ENCODE measurements at regions not wholly inside any gene's neighbourhood (a gene's known extent, or its start where the extent isn't known, plus 50 kb on each side); places are given as distances from the start of the nearest gene placed in this dataset.

- H3K27ac Mint-ChIP-seq = no peak overlapping the region
- DNase-seq (ENCODE audit: extremely low spot score, unreplicated experiment) = no peak
- peaks cover 7% of the 10 kb centered on the region for H3K27me3 Mint-ChIP-seq
- H3K9me3 Mint-ChIP-seq = no peaks in the 10 kb centered on the region
- H3K4me3 Mint-ChIP-seq = no peak overlapping the region
- TF ChIP-seq CTCF (conservative IDR thresholded peaks at IDR 0.05) = no peak
- H3K36me3 Mint-ChIP-seq = no peaks in the 10 kb centered on the region
- H3K4me1 Mint-ChIP-seq (ENCODE audit: unreplicated experiment) = no peaks in the 10 kb centered on the region
Observed at GRCh38 chr13:26878438-26878837, 117.9 kb upstream of the GPR12 start.

- Mint-ChIP-seq H3K4me3 (no peak overlapping the region), H3K9me3 (no peaks in the 10 kb centered on the region), H3K27ac (no peak overlapping the region), H3K27me3 (peaks cover 19% of the 10 kb centered on the region), H3K4me1 (ENCODE audit: unreplicated experiment) (no peaks in the 10 kb centered on the region), H3K36me3 (no peaks in the 10 kb centered on the region)
- TF ChIP-seq CTCF (conservative IDR thresholded peaks at IDR 0.05) = no peak
- DNase-seq (ENCODE audit: extremely low spot score, unreplicated experiment) = no peak
Observed at GRCh38 chr13:26873386-26873698, 112.8 kb upstream of the GPR12 start.

GRCh38 chr13:26872525-26873385 is 112.2 kb upstream of the GPR12 start:
- no peak for DNase-seq (ENCODE audit: extremely low spot score, unreplicated experiment)
- Mint-ChIP-seq H3K9me3 (no peaks in the 10 kb centered on the region), H3K27me3 (peaks cover 13% of the 10 kb centered on the region), H3K36me3 (no peaks in the 10 kb centered on the region), H3K27ac (no peak overlapping the region), H3K4me1 (ENCODE audit: unreplicated experiment) (no peaks in the 10 kb centered on the region), H3K4me3 (no peak overlapping the region)
- TF ChIP-seq CTCF (conservative IDR thresholded peaks at IDR 0.05) = peak; percentile 88

- H3K36me3 Mint-ChIP-seq = no peaks in the 10 kb centered on the region
- no peak overlapping the region for H3K4me3 Mint-ChIP-seq
- no peaks in the 10 kb centered on the region for H3K9me3 Mint-ChIP-seq
- no peak overlapping the region for H3K27ac Mint-ChIP-seq
- no peak for TF ChIP-seq CTCF (conservative IDR thresholded peaks at IDR 0.05)
- peaks cover 21% of the 10 kb centered on the region for H3K27me3 Mint-ChIP-seq
- DNase-seq (ENCODE audit: extremely low spot score, unreplicated experiment) = no peak
- H3K4me1 Mint-ChIP-seq (ENCODE audit: unreplicated experiment) = no peaks in the 10 kb centered on the region
Observed at GRCh38 chr13:26867451-26868091, 107.0 kb upstream of the GPR12 start.

GRCh38 chr13:26864576-26864975 is 104.0 kb upstream of the GPR12 start:
- no peak for TF ChIP-seq CTCF (conservative IDR thresholded peaks at IDR 0.05)
- H3K9me3 Mint-ChIP-seq = no peaks in the 10 kb centered on the region
- H3K4me3 Mint-ChIP-seq = no peak overlapping the region
- no peak overlapping the region for H3K27ac Mint-ChIP-seq
- H3K36me3 Mint-ChIP-seq = no peaks in the 10 kb centered on the region
- peaks cover 29% of the 10 kb centered on the region for H3K27me3 Mint-ChIP-seq
- DNase-seq (ENCODE audit: extremely low spot score, unreplicated experiment) = no peak
- H3K4me1 Mint-ChIP-seq (ENCODE audit: unreplicated experiment) = no peaks in the 10 kb centered on the region
